Activated naive CD8-positive, alpha-beta T cell treated with anti-CD3 and anti-CD28 coated beads, Interleukin-2, amount 50 U/mL, for 16 hours (primary cell): ENCODE measurements at regions not wholly inside any gene's neighbourhood (a gene's known extent, or its start where the extent isn't known, plus 50 kb on each side); places are given as distances from the start of the nearest gene placed in this dataset.
"Not testable (repeated sequence)": the region's sequence is repeated elsewhere in the genome, so short reads cannot be mapped to it uniquely, and the experiment has no call there.

Source experiments
- DNase-seq: peaks from one replicate; pipeline ENCODE4 v3.0.0-alpha.2; 2020; ENCODE audit warnings: low read depth, low spot score

DNA sequence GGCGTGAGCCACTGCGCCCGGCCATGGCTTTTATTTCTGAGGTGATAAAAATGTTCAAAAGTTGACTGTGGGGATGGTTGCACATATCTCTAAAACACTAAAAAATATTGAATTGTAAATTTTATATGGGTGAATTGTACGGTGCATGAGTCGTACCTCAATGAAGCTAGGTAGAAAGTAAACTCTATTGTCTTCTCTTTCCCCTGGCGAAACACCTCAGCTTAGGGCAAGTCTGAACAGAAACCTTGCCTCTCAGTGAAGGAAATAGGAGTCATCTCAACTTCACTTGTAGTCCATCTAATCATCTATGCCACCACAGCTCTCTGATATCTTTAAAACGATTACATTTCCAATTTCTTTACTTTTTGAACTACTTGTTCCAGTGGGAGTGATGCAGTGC is 309.6 kb downstream of the SPATA31A1 start:
- not testable (repeated sequence) for DNase-seq

DNA sequence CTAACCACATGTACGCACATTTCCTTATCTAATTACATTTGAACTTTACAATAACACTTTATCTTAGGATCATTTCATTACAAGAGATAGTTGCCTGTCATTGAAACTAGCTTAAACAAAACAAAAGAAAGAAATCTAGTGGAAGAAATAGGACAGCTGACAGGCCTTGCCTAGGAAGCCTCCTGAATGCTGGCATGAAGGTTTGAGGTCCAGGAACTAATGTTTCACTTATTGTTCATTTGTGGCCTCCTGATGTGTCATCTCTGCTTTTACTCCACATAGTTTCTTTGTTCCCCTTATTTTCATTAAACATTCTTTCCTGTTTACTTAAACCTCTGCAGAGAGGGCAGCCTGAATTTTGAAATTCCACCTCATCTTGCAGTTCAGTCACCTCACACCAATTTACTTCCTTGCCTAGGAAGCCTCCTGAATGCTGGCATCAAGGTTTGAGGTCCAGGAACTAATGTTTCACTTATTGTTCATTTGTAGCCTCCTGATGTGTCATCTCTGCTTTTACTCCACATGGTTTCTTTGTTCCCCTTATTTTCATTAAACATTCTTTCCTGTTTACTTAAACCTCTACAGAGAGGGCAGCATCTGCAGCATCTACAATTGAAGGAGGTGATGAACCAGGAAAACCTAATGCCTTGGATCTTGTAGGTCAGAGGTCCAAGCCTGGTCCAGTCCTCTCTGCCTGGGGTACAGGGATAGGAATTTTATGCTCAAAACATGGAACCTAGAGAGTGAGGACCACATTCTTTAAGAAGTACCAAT is 319.2 kb downstream of the SPATA31A1 start:
- DNase-seq: not testable (repeated sequence)

DNA sequence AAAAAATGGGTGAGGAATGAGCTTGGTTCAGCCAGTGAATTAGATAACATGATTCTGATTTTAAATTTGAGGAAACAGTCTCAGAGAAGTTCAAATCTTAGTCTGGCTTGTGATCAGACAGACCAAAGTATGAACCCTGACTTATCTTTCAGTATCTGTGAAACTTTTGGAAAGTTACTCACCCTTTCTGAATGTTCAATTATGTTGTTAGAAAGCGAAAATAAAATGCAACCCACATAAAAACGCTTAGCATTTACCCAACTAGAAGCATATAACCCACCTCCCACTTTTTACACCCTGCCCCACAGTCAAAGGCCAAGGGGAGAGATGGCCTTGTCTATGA is 319.7 kb downstream of the SPATA31A1 start:
- DNase-seq: not testable (repeated sequence)

DNA sequence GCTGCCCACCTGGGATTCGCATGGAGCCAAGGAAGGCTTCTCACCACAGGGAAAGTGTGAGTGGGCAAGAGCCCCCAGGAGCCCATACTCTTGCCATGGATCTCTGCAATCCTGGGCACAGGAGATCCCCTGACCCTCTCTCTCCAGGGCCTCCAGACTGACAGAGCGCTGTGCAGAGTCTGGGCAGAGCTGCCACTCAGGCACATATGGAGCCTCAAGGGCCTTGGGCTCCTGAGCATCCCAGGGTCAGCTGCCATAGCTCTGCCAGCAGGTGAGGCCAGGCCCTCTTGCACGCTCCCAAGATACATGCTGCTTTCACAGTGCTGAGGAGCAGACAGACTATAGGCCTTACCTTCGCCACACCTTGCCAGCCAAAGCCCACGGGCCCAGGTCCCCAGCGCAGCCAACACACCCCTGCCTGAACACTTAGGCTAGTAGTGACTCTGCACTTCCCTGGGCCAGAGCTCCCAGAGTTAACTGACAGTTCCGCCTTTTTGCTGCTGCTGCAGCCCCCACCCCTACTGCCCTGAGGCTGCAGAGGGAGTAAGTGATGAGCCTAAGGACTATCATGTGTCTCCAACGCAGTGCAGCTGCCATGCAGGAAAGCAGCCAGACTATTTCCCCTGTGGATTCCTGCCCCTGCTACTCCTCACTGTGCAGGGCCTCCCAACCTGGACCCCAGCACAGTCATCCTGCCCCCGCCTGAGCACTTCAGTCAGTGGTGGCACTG is 323.2 kb downstream of the SPATA31A1 start:
- DNase-seq: not testable (repeated sequence)

DNA sequence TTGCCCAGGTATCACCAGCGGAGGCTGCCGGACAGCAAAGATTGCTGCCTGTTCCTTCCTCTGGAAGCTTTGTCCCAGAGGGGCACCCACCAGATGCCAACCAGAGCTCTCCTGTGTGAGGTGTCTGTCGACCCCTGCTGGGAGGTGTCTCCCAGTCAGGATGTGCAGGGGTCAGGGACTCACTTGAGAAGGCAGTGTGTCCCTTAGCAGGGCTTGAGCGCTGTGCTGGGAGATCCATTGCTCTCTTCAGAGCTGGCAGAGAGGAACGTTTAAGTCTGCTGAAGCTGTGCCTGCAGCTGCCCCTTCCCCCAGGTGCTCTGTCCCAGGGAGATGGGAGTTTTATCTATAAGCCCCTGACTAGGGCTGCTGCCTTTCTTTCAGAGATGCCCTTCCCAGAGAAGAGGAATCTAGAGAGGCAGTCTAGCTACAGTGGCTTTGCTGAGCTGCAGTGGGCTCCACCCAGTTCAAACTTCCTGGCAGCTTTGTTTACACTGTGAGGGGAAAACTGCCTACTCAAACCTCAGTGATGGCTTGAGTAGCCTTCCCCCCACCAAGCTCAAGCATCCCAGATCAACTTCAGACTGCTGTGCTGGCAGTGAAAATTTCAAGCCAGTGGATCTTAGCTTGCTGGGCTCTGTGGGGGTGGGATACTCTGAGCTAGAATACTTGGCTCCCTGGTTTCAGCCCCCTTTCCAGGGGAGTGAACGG is 325.4 kb downstream of the SPATA31A1 start:
- DNase-seq: not testable (repeated sequence)

DNA sequence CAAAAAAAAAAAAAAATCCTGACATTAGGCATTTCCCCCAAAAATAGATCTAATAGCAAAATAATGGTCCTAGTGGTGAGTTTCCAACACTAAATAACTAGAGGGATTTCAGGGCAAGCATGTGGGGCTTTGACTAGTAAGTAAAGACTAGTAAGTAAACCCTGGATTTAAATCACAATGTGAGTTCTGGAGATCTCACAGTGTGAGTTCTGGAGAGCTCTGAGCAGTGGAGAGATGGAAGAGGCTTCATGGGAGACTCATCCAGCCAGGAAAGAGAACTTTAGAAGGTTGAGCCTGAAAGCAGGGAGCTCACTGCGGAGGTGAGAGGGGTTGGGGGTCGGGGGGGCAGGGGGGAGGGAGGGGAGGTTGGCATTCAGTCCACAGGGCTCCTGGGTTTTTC is 373.4 kb downstream of the SPATA31A1 start:
- DNase-seq: not testable (repeated sequence)

DNA sequence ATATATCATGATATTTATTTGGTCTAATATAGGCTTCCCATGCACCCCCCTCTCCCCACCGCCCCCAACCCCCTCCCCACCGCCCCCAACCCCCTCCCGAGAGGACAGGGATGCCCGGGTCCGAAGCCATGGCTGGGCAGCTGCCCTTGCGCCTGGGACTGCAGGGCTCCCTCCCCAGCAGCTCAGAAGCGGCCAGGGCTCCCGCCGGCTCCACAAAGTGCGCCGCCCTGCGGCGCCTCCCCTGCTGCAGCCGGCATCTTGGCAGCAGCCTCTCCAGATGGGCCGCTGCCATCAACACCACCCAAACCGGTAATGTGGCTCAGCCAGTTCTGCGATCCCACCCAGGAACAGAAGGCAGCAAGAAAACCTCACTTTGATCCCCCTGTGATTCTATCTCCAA is 389.4 kb downstream of the SPATA31A1 start:
- not testable (repeated sequence) for DNase-seq

DNA sequence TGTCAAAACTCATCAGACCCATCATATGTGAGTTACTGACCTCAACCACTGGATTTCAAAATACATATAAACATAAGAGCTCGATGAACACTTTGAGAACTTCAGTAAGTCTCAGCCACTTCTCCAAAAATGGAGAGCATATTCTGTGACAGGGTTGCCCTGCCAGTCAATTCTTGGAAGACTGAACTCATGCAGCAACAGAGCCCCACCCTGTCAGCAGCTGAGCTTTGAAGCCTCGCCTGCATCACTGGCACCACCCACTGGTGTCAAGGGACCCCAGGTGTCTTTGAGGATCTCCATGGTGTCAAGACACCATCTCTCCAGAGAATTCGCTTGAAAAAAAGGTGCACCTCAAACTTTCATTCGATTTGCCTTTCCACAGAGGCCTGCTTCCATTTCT is 420.1 kb downstream of the SPATA31A1 start:
- DNase-seq: not testable (repeated sequence)

DNA sequence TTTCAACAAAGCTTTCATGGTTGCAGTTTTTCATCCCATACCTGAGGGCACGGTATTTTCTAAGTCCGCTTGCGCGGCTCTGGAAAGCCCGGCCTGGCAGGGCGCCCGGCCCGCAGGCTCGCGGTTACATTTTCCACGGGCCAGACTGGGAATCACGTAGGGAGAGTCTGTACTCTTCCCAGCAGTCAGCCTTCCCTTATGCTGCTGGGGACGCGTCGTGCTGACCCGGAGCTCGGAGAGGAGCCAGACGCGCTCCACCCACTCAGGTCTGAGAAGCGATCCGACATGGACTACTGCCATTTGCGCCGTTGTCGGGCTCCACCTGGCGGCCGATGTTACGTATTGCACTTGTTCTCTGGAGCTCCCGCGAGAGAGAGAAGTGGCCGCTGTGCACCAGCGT is 435.9 kb downstream of the SPATA31A1 start:
- not testable (repeated sequence) for DNase-seq

DNA sequence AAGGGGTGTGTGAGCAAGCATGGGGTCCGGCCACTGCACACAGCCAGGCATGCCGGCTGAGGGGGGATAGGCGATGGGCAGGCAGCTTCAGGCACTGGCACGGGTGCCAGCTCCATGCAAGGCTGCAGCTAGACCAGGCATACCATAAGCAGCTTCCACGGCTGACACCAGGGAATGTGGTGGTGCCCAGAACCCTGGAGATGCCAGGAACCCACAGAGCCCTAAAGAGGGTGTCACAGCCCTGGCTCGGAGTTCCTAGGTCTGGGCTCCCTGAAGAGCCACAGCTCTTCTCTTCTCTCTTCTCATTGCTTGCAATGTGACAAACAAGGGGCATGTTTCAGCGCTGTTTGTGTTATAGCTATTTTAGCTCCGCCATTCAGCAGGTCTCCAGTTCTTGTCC is 442.5 kb downstream of the SPATA31A1 start:
- not testable (repeated sequence) for DNase-seq

DNA sequence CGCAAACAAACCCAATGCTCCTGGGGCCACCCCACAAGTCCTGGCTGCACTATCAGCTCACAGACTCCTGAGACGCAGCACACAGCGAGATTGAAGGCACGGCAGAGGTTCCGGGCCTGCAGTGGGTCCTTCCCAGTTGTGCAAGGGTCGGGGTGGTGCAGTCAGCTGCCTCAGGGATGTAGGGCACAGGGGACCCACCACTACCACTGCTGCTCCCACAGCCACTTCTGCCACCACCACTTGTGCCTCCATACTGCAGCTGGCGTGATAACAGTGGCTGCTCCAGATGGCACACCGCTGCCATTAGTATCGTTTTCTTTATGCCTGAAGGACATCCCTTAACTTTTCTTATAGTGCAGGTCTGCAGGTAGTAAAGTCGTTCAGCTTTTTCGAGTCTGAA is 443.8 kb downstream of the SPATA31A1 start:
- DNase-seq: not testable (repeated sequence)

DNA sequence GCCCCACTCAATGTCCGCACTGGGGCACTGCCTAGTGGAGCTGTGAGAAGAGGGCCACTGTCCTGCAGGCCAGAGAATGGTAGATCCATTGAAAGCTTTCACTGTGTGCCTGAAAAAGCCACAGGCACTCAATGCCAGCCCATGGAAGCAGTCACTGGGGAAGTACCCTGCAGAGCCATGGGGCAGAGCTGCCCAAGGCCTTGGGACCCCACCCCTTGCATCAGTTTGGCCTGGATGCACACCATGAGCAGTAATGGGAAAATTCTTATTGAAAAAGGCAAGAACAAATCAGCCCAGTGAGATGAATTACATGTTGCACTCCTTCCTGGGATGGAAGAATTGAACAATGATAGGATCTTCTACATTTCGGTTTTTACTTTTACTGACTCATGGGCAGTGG is 447.1 kb downstream of the SPATA31A1 start:
- DNase-seq: not testable (repeated sequence)

DNA sequence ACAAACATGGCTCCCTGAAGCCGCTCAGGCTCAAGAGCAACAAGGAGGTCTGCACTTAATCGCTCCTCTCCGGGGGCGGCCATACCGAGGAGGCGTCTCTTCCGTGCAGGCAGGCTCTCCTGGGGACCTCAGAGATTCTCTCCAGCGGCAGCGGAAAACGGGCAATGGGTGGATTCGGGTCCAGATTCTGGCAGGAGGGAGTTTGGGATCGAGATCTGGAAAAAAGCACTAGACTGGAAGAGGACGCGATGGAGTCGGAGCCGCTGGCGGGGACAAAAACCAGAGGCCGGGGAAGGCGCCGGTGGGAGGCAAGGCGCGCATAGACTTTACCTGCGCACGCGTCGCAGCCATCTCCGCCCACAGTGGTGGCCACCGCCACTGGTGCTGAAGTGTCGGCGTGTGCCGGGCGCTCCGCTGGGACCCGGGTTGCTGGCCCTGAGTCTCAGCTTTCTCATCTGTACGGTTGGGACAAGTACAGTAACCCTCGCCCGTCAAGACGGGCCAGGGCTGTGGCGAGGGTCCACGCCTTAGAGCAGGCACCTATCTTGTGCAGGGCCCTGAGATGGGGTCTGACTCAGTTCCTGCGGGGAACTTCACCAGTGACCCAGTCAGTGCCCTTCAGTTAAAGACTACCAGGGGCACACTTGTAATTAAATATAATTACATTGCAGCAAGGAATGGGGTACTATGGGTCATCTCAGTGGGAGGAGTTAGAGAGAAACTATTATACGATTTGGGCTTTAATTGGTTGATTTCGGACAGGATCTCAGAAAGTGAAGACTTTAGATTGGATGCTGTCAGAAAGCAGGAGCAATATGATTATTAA is 454.1 kb downstream of the SPATA31A1 start:
- DNase-seq: not testable (repeated sequence)

DNA sequence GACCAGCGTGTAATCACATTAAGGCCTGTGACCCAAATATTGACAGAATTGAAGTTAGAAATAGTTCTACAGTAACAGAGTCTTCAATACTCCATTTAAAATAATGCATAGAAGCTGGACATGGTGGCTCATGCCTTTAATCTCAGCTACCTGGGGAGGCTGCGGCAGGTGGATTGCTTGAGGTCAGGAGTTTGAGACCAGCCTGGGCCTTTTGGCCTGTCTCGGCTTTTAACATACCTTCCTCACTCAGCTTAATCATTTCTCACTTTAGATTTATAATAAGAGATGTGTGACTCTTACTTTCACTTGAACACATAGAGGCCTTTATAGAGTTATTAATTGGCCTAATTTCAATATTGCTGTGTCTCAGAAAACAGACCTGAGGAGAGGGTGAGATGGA is 454.9 kb downstream of the SPATA31A1 start:
- not testable (repeated sequence) for DNase-seq

DNA sequence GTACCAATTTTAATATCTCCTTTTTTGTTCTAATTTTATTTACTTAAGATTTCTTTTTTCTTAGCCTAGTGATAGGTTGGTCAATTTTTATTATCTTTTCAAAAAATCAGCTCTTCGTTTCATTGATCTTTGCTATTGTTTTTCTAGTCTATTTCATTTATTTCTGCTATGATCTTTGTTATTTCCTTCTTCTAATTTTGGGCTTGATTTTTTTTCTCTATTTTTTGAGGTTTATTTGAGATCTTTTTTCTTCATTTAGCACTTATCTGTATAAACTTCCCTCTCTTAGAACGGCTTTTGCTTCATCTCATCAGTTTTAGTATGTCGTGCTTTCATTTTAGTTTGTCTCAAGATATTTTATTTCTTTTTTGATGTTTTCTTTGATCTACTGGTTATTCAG is 456.1 kb downstream of the SPATA31A1 start:
- not testable (repeated sequence) for DNase-seq

DNA sequence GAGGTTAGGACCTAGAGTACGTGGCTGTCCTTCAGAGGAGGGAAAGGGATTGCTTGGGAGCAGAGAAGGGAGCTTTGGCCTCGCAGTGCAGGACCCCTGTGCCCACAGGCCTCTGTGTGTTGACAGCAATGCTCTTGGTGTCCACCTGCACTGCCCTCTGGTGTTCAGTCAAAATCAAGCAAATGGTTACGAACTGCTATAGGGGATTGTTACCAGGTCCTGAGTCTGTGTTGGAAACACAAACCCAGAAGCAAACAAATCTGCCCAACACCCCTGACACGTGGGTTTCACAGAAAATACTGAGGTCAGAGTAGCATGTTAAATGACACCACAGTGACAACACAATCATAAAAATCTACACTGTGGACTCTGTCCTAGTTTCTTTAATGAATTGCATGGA is 473.0 kb downstream of the SPATA31A1 start:
- DNase-seq: not testable (repeated sequence)
